ENCODE measurements at regions not wholly inside any gene's neighbourhood (a gene's known extent, or its start where the extent isn't known, plus 50 kb on each side); places are given as distances from the start of the nearest gene placed in this dataset.

- no peak overlapping the region for H3K27ac ChIP-seq
- TF ChIP-seq ZFX (IDR thresholded peaks at IDR 0.05; ENCODE audit: borderline replicate concordance): no peak
- no peak for TF ChIP-seq CTCF (IDR thresholded peaks at IDR 0.05)
Observed at GRCh38 chr3:144053121-144053520, 81.5 kb downstream of the DIPK2A start.

- H3K27ac ChIP-seq: no peak overlapping the region
- no peak for TF ChIP-seq ZFX (IDR thresholded peaks at IDR 0.05; ENCODE audit: borderline replicate concordance)
Observed at GRCh38 chr3:144054766-144055165, 83.1 kb downstream of the DIPK2A start.

GRCh38 chr3:144055604-144056003 lies 84.0 kb downstream of the DIPK2A start:
- TF ChIP-seq CTCF (IDR thresholded peaks at IDR 0.05) (no peak), ZFX (IDR thresholded peaks at IDR 0.05; ENCODE audit: borderline replicate concordance) (no peak)
- H3K27ac ChIP-seq: no peak overlapping the region

- TF ChIP-seq CTCF (IDR thresholded peaks at IDR 0.05) (no peak), ZFX (IDR thresholded peaks at IDR 0.05; ENCODE audit: borderline replicate concordance) (no peak)
Observed at GRCh38 chr3:144058713-144059112, 87.1 kb downstream of the DIPK2A start.

GRCh38 chr3:144059481-144059880 lies 87.9 kb downstream of the DIPK2A start:
- H3K27ac ChIP-seq: no peak overlapping the region
- TF ChIP-seq ZFX (IDR thresholded peaks at IDR 0.05; ENCODE audit: borderline replicate concordance) (no peak), CTCF (IDR thresholded peaks at IDR 0.05) (no peak)

More at GRCh38 chr3:144058713-144059112, 87.1 kb downstream of the DIPK2A start:
- no peak overlapping the region for H3K27ac ChIP-seq

- TF ChIP-seq CTCF (IDR thresholded peaks at IDR 0.05) (no peak), ZFX (IDR thresholded peaks at IDR 0.05; ENCODE audit: borderline replicate concordance) (no peak)
- H3K27ac ChIP-seq: no peak overlapping the region
Observed at GRCh38 chr3:144060881-144061280, 89.3 kb downstream of the DIPK2A start.

GRCh38 chr3:144063306-144063705 lies 91.7 kb downstream of the DIPK2A start:
- no peak for TF ChIP-seq ZFX (IDR thresholded peaks at IDR 0.05; ENCODE audit: borderline replicate concordance)
- no peak for TF ChIP-seq CTCF (IDR thresholded peaks at IDR 0.05)
- H3K27ac ChIP-seq: no peak overlapping the region

GRCh38 chr3:144067059-144067458 lies 95.4 kb downstream of the DIPK2A start:
- H3K27ac ChIP-seq: no peak overlapping the region
- TF ChIP-seq CTCF (IDR thresholded peaks at IDR 0.05) (no peak), ZFX (IDR thresholded peaks at IDR 0.05; ENCODE audit: borderline replicate concordance) (no peak)

Data from 22Rv1 (cell line).